BJ (cell line): ENCODE measurements at regions not wholly inside any gene's neighbourhood (a gene's known extent, or its start where the extent isn't known, plus 50 kb on each side); places are given as distances from the start of the nearest gene placed in this dataset.

Experiments
- CTCF ChIA-PET: fragments of 350-600 bp; formaldehyde crosslinking; extraction: SDS; loops from one replicate; lab custom pipeline; 2021; ENCODE audit warnings: antibody characterized with exemption, inconsistent platforms; lab: Yijun Ruan, JAX
- POLR2A ChIA-PET: fragments of 300-600 bp; sonication (Branson Sonifier 250); formaldehyde crosslinking; extraction: SDS; loops from one replicate; lab custom pipeline; 2021; ENCODE audit warnings: antibody characterized with exemption; lab: Charles Lee
- DNase-seq: peaks from one replicate; pipeline ENCODE4 v3.0.0-alpha.2; 2011; ENCODE audit warnings: low read depth
- H3K27me3 ChIP-seq: 2 replicates; pipeline ENCODE4 v1.6.0; 2011; ENCODE audit warnings: low read length; ENCODE audit not compliant: control insufficient read depth, insufficient read depth
- H3K36me3 ChIP-seq: 2 replicates; pipeline ENCODE4 v1.5.1; 2011; ENCODE audit warnings: low read length; ENCODE audit not compliant: control insufficient read depth, insufficient read depth
- H3K4me3 ChIP-seq: 2 replicates; pipeline ENCODE4 v1.5.1; 2011; ENCODE audit warnings: low read depth, mild to moderate bottlenecking, control low read depth, low read length
- CTCF ChIP-seq: IDR thresholded peaks from 2 replicates; pipeline ENCODE4 v1.5.1; 2011; ENCODE audit warnings: low read depth, mild to moderate bottlenecking, control low read depth, inconsistent platforms, low read length, moderate library complexity; ENCODE audit not compliant: insufficient read depth

GRCh38 chr19:13629687-13630357 is 123.5 kb upstream of the CACNA1A start:
- POLR2A ChIA-PET, result interaction anchor here (0.5 kb wide), 1 partner anchor 1496 kb away, joined by 3 read pairs; no protein-coding TSS in a partner anchor
- Histone ChIP-seq H3K4me3 (no peak overlapping the region), H3K27me3 (no peaks in the 10 kb centered on the region), H3K36me3 (no peaks in the 10 kb centered on the region)
- no peak for TF ChIP-seq CTCF
- CTCF ChIA-PET, result no interaction called here
- DNase-seq, result peak; percentile 67

- ChIA-PET POLR2A (no interaction called here), CTCF (interaction anchor here (1.2 kb wide), 1 partner anchor 30 kb away, joined by 4 read pairs; no protein-coding TSS in a partner anchor)
- no peak for TF ChIP-seq CTCF
- H3K27me3 ChIP-seq, result no peaks in the 10 kb centered on the region
- H3K36me3 ChIP-seq, result no peaks in the 10 kb centered on the region
- H3K4me3 ChIP-seq, result no peak overlapping the region
- DNase-seq, result no peak
Measured at GRCh38 chr19:13627531-13627930, 121.3 kb upstream of the CACNA1A start.

GRCh38 chr19:13623716-13624710 is 117.7 kb upstream of the CACNA1A start:
- no peaks in the 10 kb centered on the region for H3K36me3 ChIP-seq
- H3K4me3 ChIP-seq, result no peak overlapping the region
- TF ChIP-seq CTCF, result no peak
- CTCF ChIA-PET, result interaction anchor here (0.6 to 2.8 kb wide), 3 partner anchors 8 to 35 kb away, joined by 3 to 9 read pairs (median 4); no protein-coding TSS in a partner anchor
- DNase-seq, result no peak
- H3K27me3 ChIP-seq, result no peaks in the 10 kb centered on the region
- POLR2A ChIA-PET, result no interaction called here

GRCh38 chr19:13622766-13623715 is 116.8 kb upstream of the CACNA1A start:
- TF ChIP-seq CTCF, result no peak
- ChIA-PET CTCF (interaction anchor here (0.6 to 1.2 kb wide), 2 partner anchors 16 to 61 kb away, joined by 3 to 4 read pairs; no protein-coding TSS in a partner anchor), POLR2A (interaction anchor here (0.6 kb wide), 1 partner anchor 75 kb away, joined by 3 read pairs; no protein-coding TSS in a partner anchor)
- no peak for DNase-seq
- H3K36me3 ChIP-seq, result no peaks in the 10 kb centered on the region
- no peaks in the 10 kb centered on the region for H3K27me3 ChIP-seq
- H3K4me3 ChIP-seq, result no peak overlapping the region
